MCF 10A (cell line): ENCODE measurements at regions not wholly inside any gene's neighbourhood (a gene's known extent, or its start where the extent isn't known, plus 50 kb on each side); places are given as distances from the start of the nearest gene placed in this dataset.
"Not testable (repeated sequence)": the region's sequence is repeated elsewhere in the genome, so short reads cannot be mapped to it uniquely, and the experiment has no call there.

ENCODE experiments used
- BruUV-seq: library from RNA; stranded (reverse); fragments of 400-500 nt; replicated peaks from 2 replicates; lab custom pipeline; 2021; lab: Mats Ljungman, UMichigan
- CTCF ChIA-PET: fragments of 300-600 bp; sonication (Branson Sonifier 250); formaldehyde crosslinking; extraction: SDS; loops from one replicate; lab custom pipeline; 2021; ENCODE audit warnings: antibody characterized with exemption, inconsistent platforms; lab: Yijun Ruan, JAX
- POLR2A ChIA-PET: fragments of 300-600, 350-650 bp; sonication (Branson Sonifier 250); formaldehyde crosslinking; extraction: SDS; loops from one replicate; lab custom pipeline; 2020; ENCODE audit warnings: antibody characterized with exemption, inconsistent platforms; lab: Yijun Ruan, JAX
- DNase-seq: peaks from one replicate; pipeline ENCODE4 v3.0.0-alpha.2; 2018; ENCODE audit not compliant: unreplicated experiment
- H3K27ac Mint-ChIP-seq: one replicate; pipeline ENCODE4 v1.8.0; 2022; ENCODE audit warnings: mild to moderate bottlenecking, low read depth, mixed read lengths; ENCODE audit not compliant: unreplicated experiment
- H3K27me3 Mint-ChIP-seq: one replicate; pipeline ENCODE4 v1.8.0; 2022; ENCODE audit warnings: mixed read lengths; ENCODE audit not compliant: insufficient read depth, unreplicated experiment
- H3K36me3 Mint-ChIP-seq: one replicate; pipeline ENCODE4 v1.8.0; 2022; ENCODE audit warnings: mild to moderate bottlenecking, moderate library complexity, mixed read lengths; ENCODE audit not compliant: insufficient read depth, unreplicated experiment
- H3K4me1 Mint-ChIP-seq: one replicate; pipeline ENCODE4 v1.8.0; 2022; ENCODE audit warnings: mixed read lengths; ENCODE audit not compliant: insufficient read depth, unreplicated experiment
- H3K4me3 Mint-ChIP-seq: one replicate; pipeline ENCODE4 v1.8.0; 2022; ENCODE audit warnings: mild to moderate bottlenecking, moderate library complexity, mixed read lengths; ENCODE audit not compliant: unreplicated experiment
- H3K9me3 Mint-ChIP-seq: one replicate; pipeline ENCODE4 v1.8.0; 2022; ENCODE audit warnings: mixed read lengths; ENCODE audit not compliant: unreplicated experiment
- intact Hi-C: fragments of 100-400 bp; cut with micrococcal nuclease; formaldehyde crosslinking; loops from 2 replicates; pipeline ENCODE4 v1.14.1; 2022
- TF ChIP-seq, protein P1 (sequence below): fragments of 200-600 bp; IDR thresholded peaks from one replicate; pipeline ENCODE4 v1.8.0; 2022; ENCODE audit warnings: antibody characterized with exemption, mild to moderate bottlenecking; ENCODE audit not compliant: unreplicated experiment

DNA sequence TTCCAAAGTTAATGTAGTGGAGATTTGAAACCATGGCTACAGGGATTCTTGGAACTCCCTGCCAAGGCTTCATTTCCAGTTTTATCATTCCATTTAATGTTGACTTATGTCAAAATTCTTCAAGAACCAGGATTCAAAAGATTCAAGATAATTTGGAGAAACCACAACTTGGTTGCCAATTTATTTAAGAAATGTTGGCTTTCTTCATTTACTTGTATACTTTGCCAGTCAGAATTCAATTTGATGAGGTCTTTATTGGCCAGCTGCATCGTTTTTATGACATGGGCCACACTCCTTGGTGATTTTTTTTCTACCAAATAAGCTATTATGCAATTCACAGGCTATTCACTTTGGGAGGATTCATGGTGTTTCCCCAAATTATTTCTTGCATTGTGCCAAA is 53.1 kb upstream of the RASEF start:
- no peaks in the 10 kb centered on the region for H3K36me3 Mint-ChIP-seq
- ChIA-PET POLR2A (interaction anchor here (1.1 kb wide), 1 partner anchor 14 kb away, joined by 3 read pairs; no protein-coding TSS in a partner anchor), CTCF (interaction anchor here (0.7 kb wide), 1 partner anchor 85 kb away, joined by 3 read pairs; no protein-coding TSS in a partner anchor)
- H3K9me3 Mint-ChIP-seq = peaks cover 9% of the 10 kb centered on the region
- H3K27me3 Mint-ChIP-seq = no peaks in the 10 kb centered on the region
- BruUV-seq = no TSS peak
- TF ChIP-seq, protein P1, sequence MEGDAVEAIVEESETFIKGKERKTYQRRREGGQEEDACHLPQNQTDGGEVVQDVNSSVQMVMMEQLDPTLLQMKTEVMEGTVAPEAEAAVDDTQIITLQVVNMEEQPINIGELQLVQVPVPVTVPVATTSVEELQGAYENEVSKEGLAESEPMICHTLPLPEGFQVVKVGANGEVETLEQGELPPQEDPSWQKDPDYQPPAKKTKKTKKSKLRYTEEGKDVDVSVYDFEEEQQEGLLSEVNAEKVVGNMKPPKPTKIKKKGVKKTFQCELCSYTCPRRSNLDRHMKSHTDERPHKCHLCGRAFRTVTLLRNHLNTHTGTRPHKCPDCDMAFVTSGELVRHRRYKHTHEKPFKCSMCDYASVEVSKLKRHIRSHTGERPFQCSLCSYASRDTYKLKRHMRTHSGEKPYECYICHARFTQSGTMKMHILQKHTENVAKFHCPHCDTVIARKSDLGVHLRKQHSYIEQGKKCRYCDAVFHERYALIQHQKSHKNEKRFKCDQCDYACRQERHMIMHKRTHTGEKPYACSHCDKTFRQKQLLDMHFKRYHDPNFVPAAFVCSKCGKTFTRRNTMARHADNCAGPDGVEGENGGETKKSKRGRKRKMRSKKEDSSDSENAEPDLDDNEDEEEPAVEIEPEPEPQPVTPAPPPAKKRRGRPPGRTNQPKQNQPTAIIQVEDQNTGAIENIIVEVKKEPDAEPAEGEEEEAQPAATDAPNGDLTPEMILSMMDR = no peak
- no peak overlapping the region for H3K4me3 Mint-ChIP-seq
- H3K27ac Mint-ChIP-seq = no peak overlapping the region
- intact Hi-C loops = no loop called here
- no peak for DNase-seq
- peaks cover 11% of the 10 kb centered on the region for H3K4me1 Mint-ChIP-seq

DNA sequence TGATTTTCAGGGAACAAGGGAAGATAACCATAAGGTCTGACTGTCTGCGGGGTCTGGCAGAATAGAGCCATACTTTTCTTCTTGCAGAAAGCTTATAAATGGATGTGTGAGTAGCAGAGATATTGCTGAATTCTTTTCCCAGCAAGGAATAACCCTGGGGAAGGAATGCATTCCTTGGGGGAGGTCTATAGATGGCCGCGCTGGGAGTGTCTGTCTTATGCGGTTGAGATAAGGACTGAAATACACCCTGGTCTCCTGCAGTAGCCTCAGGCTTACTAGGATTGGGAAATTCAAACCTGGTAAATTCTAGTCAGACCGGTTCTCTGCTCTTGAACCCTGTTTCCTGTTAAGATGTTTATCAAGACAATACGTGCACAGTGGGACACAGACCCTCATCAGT is 50.5 kb upstream of the RASEF start:
- intact Hi-C loops, H3K9me3 Mint-ChIP-seq, POLR2A ChIA-PET, H3K27me3 Mint-ChIP-seq, BruUV-seq, H3K4me1 Mint-ChIP-seq, CTCF ChIA-PET, DNase-seq, H3K36me3 Mint-ChIP-seq, H3K4me3 Mint-ChIP-seq, H3K27ac Mint-ChIP-seq: not testable (repeated sequence)
